Fibroblast of lung (primary cell): ENCODE measurements at regions not wholly inside any gene's neighbourhood (a gene's known extent, or its start where the extent isn't known, plus 50 kb on each side); places are given as distances from the start of the nearest gene placed in this dataset.
A peak's percentile ranks its signal among the peaks of the same experiment; 100 is the strongest.

Experiments
- DNase-seq, 2 donors: peaks; one replicate each; pipeline versions ENCODE4 v3.0.0 to v3.0.0-alpha.2; 2010; ENCODE audit warnings: low read depth in 2 of 2
- H2AFZ ChIP-seq: 2 replicates; pipeline ENCODE4 v1.5.1; 2012; ENCODE audit warnings: low read length, control low read depth, inconsistent platforms
- H3K27ac ChIP-seq: 2 replicates; pipeline ENCODE4 v1.5.1; 2011; ENCODE audit warnings: low read length, control low read depth; ENCODE audit not compliant: insufficient read depth
- H3K27me3 ChIP-seq: 2 replicates; pipeline ENCODE4 v1.5.1; 2011; ENCODE audit warnings: mild to moderate bottlenecking, low read length; ENCODE audit not compliant: control insufficient read depth, insufficient read depth
- H3K36me3 ChIP-seq: 2 replicates; pipeline ENCODE4 v1.5.1; 2011; ENCODE audit warnings: low read length; ENCODE audit not compliant: control insufficient read depth, insufficient read depth
- H3K4me1 ChIP-seq: 2 replicates; pipeline ENCODE4 v1.5.1; 2011; ENCODE audit warnings: low read length; ENCODE audit not compliant: control insufficient read depth, insufficient read depth; ENCODE audit errors: extremely low read depth
- H3K4me2 ChIP-seq: 2 replicates; pipeline ENCODE4 v1.5.1; 2011; ENCODE audit warnings: low read length, control low read depth; ENCODE audit not compliant: insufficient read depth; ENCODE audit errors: extremely low read depth
- H3K4me3 ChIP-seq, 4 experiments: fragments of 200-600 bp in 1 of 4; sonication (generic) in 1 of 4; replicated peaks in 1 of 4; 2 replicates each; pipeline ENCODE4 v1.5.1; 2011 to 2016; ENCODE audit warnings: low read length in 4 of 4, low read depth in 3 of 4, mild to moderate bottlenecking in 3 of 4, control low read depth in 2 of 4, inconsistent platforms in 1 of 4, mixed read lengths in 1 of 4; ENCODE audit not compliant: insufficient read depth in 1 of 4; ENCODE audit errors: control extremely low read depth in 1 of 4
- H3K79me2 ChIP-seq: 2 replicates; pipeline ENCODE4 v1.5.1; 2012; ENCODE audit warnings: mild to moderate bottlenecking, low read length, inconsistent platforms; ENCODE audit not compliant: control insufficient read depth, insufficient read depth
- H3K9ac ChIP-seq: 2 replicates; pipeline ENCODE4 v1.5.1; 2011; ENCODE audit warnings: mild to moderate bottlenecking, low read length, control low read depth; ENCODE audit not compliant: insufficient read depth
- H3K9me3 ChIP-seq: 2 replicates; pipeline ENCODE4 v1.5.1; 2012; ENCODE audit warnings: low read depth, low read length; ENCODE audit not compliant: control insufficient read depth, insufficient read depth
- H4K20me1 ChIP-seq: 2 replicates; pipeline ENCODE4 v1.5.1; 2011; ENCODE audit warnings: low read length; ENCODE audit not compliant: control insufficient read depth, insufficient read depth; ENCODE audit errors: extremely low read depth
- EZH2 ChIP-seq: IDR thresholded peaks from 2 replicates; pipeline ENCODE4 v1.5.1; 2012; ENCODE audit warnings: low read length, control low read depth, mild to moderate bottlenecking; ENCODE audit errors: missing control alignments
- TF ChIP-seq, protein P1 (sequence below), 2 donors: IDR thresholded peaks in 1 of 2; conservative IDR thresholded peaks in 1 of 2; 1 replicate in 1 of 2; 2 replicates in 1 of 2; pipeline ENCODE4 v1.5.1; 2011 to 2012; ENCODE audit warnings: low read length in 2 of 2, control low read depth in 1 of 2, inconsistent platforms in 1 of 2, low read depth in 1 of 2, mild to moderate bottlenecking in 1 of 2

DNA sequence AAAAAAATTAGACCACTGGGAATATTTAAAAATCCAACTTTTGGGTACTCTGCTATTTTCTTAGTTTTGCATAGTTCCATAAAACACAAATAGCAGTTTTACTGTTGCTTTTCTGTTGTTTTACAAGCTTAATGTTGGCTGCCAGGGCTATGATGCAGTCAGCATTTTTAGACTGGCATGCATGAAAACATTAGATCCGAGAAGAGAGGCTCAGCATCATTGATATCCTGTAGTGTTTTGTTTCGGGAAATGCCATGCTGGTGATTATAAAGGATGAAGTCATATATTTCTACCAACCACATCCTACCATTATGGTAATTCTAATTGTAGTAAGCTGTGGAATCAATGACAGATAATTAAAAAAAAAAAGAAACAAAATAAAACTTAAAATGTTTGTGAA, 104.6 kb downstream of the MBL2 start:
- H3K4me3 ChIP-seq = no peak overlapping the region
- no peak overlapping the region for H3K27ac ChIP-seq
- H3K4me2 ChIP-seq = no peak overlapping the region
- no peak overlapping the region for H3K9ac ChIP-seq
- no peaks in the 10 kb centered on the region for H3K4me1 ChIP-seq
- H3K27me3 ChIP-seq = no peaks in the 10 kb centered on the region
- H2AFZ ChIP-seq = no peak overlapping the region
- H3K79me2 ChIP-seq = no peaks in the 10 kb centered on the region
- TF ChIP-seq, protein P1, sequence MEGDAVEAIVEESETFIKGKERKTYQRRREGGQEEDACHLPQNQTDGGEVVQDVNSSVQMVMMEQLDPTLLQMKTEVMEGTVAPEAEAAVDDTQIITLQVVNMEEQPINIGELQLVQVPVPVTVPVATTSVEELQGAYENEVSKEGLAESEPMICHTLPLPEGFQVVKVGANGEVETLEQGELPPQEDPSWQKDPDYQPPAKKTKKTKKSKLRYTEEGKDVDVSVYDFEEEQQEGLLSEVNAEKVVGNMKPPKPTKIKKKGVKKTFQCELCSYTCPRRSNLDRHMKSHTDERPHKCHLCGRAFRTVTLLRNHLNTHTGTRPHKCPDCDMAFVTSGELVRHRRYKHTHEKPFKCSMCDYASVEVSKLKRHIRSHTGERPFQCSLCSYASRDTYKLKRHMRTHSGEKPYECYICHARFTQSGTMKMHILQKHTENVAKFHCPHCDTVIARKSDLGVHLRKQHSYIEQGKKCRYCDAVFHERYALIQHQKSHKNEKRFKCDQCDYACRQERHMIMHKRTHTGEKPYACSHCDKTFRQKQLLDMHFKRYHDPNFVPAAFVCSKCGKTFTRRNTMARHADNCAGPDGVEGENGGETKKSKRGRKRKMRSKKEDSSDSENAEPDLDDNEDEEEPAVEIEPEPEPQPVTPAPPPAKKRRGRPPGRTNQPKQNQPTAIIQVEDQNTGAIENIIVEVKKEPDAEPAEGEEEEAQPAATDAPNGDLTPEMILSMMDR (conservative IDR thresholded peaks at IDR 0.05 in 1 of 2, IDR thresholded peaks at IDR 0.05 in 1 of 2; ENCODE audit: low read depth in 1 of 2, low read length in 2 of 2) = no peak
- TF ChIP-seq EZH2 = no peak
- no peaks in the 10 kb centered on the region for H4K20me1 ChIP-seq
- H3K9me3 ChIP-seq = no peaks in the 10 kb centered on the region
- no peaks in the 10 kb centered on the region for H3K36me3 ChIP-seq
- DNase-seq = peak in 1 of 2 donors; percentile 49

DNA sequence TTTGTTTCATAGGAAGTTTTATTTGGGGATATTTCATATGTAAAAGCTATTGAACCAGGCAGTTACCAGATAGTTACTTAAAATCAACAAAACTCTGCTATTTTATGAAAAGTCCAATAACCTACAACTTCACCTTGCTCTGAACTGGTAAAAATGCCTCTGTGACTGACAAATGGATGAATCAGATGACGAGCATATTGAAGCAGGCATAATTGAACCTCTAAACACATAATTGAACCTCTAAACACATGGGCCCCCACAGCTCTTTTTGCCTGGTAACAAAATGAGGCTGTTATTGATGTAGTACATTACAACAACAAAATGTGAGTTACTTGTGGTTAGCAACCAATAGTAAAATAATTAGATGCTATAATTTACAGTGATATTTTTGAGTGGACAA, 99.7 kb downstream of the MBL2 start:
- H3K9ac ChIP-seq = no peak overlapping the region
- H3K27me3 ChIP-seq = no peaks in the 10 kb centered on the region
- no peak overlapping the region for H3K4me3 ChIP-seq
- no peaks in the 10 kb centered on the region for H3K79me2 ChIP-seq
- no peak overlapping the region for H3K27ac ChIP-seq
- H3K36me3 ChIP-seq = no peaks in the 10 kb centered on the region
- no peaks in the 10 kb centered on the region for H3K4me1 ChIP-seq
- H3K4me2 ChIP-seq = no peak overlapping the region
- no peak overlapping the region for H2AFZ ChIP-seq
- H3K9me3 ChIP-seq = no peaks in the 10 kb centered on the region
- no peak for DNase-seq
- TF ChIP-seq, protein P1 (conservative IDR thresholded peaks at IDR 0.05 in 1 of 2, IDR thresholded peaks at IDR 0.05 in 1 of 2; ENCODE audit: low read depth in 1 of 2, low read length in 2 of 2) = no peak
- no peak for TF ChIP-seq EZH2
- H4K20me1 ChIP-seq = no peaks in the 10 kb centered on the region

DNA sequence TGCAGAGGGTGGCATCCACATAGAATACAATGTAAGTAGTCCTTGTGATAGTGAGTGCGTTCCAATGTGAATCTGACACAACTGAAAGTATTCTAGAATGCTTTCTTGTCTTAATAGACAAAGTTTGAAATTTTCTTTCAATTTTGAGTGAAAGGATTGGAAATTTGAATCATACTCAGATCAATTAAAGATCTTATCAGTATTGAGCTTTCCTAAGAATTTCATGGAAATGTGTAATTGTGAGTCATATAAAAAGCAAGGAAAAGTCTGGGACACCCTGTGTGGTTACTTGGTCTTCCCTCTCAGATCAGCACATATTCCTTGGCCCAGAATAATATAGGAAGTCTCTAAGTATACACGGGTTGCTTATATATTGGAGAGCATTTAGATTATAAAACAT, 99.1 kb downstream of the MBL2 start:
- Histone ChIP-seq H3K79me2 (no peaks in the 10 kb centered on the region), H3K9ac (no peak overlapping the region), H3K27ac (no peak overlapping the region), H3K36me3 (no peaks in the 10 kb centered on the region), H3K4me3 (no peak overlapping the region), H3K9me3 (no peaks in the 10 kb centered on the region), H3K4me2 (no peak overlapping the region), H2AFZ (no peak overlapping the region), H3K4me1 (no peaks in the 10 kb centered on the region), H3K27me3 (peaks cover 1% of the 10 kb centered on the region), H4K20me1 (no peaks in the 10 kb centered on the region)
- no peak for DNase-seq
- TF ChIP-seq EZH2 = no peak
- TF ChIP-seq, protein P1 (conservative IDR thresholded peaks at IDR 0.05 in 1 of 2, IDR thresholded peaks at IDR 0.05 in 1 of 2; ENCODE audit: low read depth in 1 of 2, low read length in 2 of 2) = no peak
